GM12872 (cell line): ENCODE measurements at regions not wholly inside any gene's neighbourhood (a gene's known extent, or its start where the extent isn't known, plus 50 kb on each side); places are given as distances from the start of the nearest gene placed in this dataset.

Experiments used
- TF ChIP-seq, protein P1 (sequence below): IDR thresholded peaks from 3 replicates; pipeline ENCODE4 v1.5.1; 2011; ENCODE audit warnings: low read depth, mild to moderate bottlenecking, low read length, moderate library complexity; ENCODE audit not compliant: insufficient read depth

DNA sequence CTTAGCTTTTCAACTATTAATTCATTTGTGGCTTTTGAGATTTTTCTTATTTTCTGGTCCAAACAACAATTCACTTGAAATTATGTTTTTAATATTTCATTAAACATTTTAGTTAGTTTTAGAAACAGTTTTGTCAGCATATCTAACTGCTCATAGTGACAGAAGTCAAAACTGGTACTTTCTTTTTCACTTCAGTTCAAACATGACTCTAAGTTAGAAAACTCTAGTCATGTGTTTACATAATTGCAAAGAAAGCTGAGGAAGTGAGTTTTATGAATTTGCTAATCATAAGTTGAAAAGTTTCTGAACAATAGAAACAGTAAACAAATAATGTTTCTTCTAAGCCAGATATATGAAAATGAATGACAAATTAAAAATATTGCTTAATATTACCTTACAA lies 1931.0 kb downstream of the EFNA5 start:
- TF ChIP-seq, protein P1, sequence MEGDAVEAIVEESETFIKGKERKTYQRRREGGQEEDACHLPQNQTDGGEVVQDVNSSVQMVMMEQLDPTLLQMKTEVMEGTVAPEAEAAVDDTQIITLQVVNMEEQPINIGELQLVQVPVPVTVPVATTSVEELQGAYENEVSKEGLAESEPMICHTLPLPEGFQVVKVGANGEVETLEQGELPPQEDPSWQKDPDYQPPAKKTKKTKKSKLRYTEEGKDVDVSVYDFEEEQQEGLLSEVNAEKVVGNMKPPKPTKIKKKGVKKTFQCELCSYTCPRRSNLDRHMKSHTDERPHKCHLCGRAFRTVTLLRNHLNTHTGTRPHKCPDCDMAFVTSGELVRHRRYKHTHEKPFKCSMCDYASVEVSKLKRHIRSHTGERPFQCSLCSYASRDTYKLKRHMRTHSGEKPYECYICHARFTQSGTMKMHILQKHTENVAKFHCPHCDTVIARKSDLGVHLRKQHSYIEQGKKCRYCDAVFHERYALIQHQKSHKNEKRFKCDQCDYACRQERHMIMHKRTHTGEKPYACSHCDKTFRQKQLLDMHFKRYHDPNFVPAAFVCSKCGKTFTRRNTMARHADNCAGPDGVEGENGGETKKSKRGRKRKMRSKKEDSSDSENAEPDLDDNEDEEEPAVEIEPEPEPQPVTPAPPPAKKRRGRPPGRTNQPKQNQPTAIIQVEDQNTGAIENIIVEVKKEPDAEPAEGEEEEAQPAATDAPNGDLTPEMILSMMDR: no peak

DNA sequence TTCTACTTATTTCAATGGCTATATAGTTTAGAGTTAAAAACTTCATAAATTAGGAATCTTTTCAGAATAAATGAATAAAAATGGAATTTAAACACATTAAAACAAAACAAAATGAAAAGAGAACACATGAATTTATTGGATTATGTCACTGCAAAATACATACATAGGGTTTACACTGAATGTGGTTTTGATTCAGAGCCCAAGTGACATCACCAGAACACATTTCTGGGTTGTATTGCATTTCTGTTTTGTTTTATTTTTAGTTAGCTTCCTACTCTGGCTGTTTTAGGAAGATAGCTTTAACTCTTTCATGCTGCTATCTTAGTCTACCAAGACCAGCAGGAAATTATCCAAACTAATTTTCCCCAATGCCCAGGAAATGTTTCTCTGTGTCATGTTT lies 1935.0 kb downstream of the EFNA5 start:
- TF ChIP-seq, protein P1: no peak

DNA sequence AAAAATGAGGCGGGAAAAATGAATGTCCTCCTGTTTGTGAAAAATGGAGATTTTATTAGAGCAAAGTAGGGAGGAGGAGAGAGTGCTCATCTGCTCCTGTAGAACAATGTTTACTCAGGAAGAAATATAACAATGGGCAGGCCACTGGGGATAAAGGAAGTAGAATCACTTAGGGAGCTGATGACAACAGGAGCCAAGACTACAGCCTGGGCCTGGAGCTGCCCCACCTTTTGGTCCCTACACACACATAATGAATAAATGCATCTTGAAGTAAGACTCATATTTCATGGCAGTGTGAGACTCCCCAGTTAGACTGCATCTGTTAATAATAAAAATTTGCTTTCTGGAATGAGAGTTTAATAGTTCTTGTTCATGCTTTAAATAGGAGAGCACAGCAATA lies 1939.8 kb downstream of the EFNA5 start:
- TF ChIP-seq, protein P1: no peak

DNA sequence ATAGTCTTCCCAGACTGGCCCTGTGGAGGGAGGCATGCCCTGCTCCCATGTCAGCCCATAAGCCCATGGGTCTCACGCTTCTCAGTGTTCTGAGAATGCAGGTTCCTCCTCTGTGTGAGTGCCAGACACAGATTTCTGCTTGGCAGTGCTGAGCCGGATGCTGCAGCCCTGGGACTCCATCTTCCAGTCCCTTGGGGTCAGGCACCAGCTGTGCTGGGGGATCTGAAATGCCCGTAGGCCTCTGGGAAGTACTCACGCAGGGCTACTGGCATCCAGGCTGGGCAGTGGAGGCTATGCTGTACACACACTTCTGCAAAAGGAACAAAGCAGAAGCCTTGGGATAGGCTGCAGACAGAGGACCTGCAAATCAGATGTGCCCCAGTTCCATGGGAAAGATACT lies 1944.6 kb downstream of the EFNA5 start:
- TF ChIP-seq, protein P1: no peak

DNA sequence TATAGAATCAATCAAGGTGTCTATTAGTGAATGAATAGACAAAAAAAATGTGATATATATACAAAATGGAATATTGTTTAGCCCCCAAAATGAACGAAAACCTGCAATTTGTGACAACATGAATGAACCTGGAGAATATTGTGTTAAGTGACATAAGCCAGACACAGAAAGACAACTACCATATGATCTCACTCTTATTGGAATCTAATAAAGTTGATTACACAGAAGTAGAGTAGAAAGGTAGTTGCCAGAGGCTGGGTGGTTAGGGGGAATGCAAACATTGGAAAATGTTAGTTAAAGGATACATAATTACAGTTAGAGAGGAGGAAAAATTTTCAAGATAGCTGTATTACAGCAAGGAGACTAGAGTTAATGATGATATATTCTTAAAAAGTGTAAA lies 1962.3 kb downstream of the EFNA5 start:
- TF ChIP-seq, protein P1: no peak

DNA sequence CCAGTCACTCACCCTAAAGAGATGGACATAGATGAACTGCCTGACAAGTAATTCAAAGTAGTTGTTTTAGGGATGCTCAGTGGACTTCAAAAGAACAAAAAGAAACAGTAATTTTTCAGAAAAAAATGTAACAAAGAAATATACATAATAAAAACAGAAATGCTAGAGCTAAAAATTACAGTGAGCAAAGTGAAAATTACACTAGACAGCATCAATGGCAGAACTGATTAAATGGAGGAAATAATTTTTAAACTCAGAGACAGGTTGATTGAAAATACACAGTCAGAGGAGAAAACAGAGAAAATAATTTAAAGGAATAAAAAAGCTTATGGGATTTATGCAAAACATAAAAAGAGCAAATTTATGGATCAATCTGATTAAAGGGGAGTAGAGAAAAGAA lies 1968.4 kb downstream of the EFNA5 start:
- TF ChIP-seq, protein P1: no peak

DNA sequence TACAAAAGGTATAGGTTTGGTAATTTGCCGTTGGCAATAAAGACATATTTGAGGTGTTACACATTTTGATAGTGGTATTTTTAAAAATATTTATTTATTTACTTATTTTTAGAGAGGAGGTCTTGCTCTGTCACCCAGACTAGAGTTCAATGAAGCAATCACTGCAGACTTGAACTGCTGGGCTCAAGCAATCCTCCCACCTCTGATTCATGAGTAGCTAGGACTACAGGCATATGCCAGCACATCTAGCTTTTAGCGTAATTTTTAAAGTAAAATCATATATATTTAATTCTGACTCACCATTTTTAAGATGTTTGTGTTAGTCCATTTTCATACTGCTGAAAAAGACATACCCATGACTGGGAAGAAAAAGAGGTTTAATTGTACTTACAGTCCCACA lies 1974.3 kb downstream of the EFNA5 start:
- TF ChIP-seq, protein P1: no peak

DNA sequence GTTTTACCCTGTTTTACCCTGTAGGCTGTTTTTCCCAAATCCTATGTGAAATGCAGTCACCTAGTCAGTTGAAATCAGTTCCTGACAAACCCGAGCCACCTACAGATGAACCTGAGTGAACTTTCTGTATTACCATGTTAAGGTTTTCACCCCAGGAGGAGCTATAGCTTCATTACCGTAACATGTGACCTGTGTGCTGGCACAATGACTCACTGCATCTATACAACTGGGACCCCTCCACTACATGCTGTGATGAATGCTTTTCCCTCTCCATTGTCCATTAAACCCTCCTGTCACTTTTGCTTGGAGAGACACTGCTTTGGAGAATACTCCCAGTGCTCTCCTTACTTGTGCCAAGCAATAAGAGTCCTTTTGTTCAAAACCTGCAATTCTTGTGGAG lies 1974.8 kb downstream of the EFNA5 start:
- TF ChIP-seq, protein P1: no peak
